HG03521 (cell line): ENCODE measurements at regions not wholly inside any gene's neighbourhood (a gene's known extent, or its start where the extent isn't known, plus 50 kb on each side); places are given as distances from the start of the nearest gene placed in this dataset.
"Not testable (repeated sequence)": the region's sequence is repeated elsewhere in the genome, so short reads cannot be mapped to it uniquely, and the experiment has no call there.

Experiments
- ATAC-seq: cut with Tn5 transposase; IDR thresholded peaks from one replicate; pipeline ENCODE4 v1.9.1; 2021; ENCODE audit warnings: mild to moderate bottlenecking, moderate library complexity; ENCODE audit not compliant: unreplicated experiment

DNA sequence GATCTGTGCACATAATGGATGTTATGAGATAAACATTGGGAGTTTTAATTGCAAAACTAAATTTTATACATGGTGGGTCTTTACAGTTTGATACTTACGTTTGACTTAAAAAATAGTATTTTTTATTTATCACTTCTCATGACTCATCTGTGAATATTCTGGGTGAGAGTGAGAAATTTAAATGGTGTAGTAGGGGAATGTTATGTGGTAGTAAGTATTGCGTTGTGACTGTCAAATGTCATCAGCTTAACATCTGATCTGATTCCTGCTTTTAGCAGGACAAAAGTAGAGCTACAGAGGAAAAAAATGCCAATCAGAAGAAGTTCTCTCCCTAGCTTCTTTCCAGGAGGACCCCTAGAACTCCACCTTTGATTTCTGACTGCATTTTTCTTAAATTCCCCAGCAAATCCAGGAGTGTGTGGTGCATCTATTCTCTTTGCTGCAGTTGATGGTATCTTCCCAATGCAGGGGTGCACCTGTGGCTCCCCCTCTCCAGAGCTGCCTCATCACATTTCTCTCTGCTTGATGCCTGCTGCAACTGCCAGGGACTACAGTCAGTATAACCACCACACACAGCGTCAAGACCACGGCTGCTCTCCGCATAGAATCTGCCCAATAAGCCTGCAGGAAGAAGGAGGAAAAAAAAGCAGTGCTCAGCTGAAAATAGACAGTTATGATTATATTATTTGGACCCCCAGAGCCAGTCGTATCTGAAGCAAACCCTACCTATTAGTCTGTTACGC is 151.3 kb upstream of the THUMPD2 start:
- no peak for ATAC-seq

DNA sequence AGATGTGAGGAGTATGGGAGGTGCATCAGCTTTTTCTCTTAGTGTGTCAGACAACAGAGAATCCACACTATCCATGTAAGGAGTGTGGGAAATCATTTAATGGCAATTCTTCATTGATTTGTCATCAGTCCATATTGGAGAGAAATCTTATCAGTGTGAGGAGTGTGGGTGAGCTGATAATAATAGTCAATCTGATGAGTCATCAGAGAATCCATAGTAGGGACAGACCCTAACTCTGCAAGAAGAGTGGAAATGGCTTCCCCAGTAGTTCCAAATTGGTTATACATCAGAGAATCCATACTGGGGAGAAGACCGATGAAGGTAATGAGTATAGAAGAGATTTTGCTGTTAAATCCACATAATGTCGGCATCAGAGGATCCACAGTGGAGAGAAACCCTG is 150.5 kb upstream of the THUMPD2 start:
- no peak for ATAC-seq

DNA sequence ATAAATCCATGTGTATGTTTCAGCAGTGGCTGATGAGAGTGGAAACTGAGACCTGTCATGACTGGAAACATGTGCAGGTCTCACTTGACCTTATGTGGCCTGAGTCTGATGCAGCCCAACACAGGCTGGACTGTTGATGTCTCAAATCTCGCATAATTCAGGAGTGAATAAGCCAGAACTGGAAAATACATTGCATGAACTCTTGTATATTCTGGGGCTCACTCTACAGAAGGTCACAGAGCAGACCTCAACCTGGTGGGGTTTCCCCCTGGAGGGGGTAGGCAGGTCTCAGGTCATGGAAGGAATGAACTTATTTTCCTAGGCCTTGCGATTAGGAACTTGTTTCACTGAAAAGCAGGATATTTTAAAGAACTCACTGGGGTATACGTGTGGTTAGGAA is 146.3 kb upstream of the THUMPD2 start:
- ATAC-seq = no peak

DNA sequence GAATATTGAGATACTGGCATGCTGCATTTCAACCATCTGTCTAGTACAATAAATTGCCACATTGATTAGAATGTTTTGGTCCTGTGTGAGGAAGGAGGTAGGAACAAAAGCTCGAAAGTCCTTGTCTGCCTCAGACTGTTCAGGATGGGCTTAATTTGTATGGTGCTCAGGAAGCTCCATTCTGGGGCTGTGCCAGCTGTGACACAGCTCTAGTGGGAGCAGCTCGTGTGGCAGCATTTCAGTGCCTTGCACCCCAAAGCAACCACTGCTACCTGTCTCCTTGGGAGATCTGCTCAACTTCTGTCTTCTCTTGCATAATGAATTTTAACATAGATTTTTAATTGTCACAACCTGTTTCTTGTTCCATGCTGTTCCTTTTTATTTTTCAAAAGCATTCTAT is 144.4 kb upstream of the THUMPD2 start:
- no peak for ATAC-seq

DNA sequence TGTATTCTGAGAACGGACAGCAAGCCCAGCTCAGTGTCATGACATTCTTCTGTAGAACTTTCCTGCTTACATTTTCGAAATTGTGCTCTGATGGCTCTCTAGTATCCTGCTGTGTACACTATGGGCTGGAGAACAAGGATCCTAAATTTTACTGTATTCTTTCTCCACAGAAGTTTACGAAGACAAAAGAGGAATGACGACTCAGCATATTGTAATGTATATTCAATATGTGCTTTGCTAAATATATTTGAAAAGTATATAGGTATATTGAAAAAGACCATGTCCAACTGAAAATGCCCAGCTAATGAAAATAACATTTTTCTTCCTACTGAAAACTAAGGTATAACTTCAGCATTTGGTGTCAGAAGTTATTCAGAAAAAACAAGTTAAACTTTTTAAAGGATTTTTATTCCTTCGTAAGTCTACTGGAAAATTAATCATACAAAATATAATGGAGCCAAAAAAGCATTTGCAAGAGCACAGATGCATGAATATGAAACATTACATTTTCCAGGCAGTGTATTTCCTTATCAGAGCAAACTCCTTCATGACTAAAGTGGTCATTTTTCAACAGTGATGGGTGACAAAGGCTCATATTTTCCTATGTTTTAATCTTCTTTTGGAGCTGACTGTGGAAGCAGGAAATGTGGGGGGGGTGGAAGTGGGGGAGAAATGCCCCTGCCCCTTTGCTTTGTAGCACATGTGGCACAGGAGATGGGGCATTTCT is 143.8 kb upstream of the THUMPD2 start:
- no peak for ATAC-seq

DNA sequence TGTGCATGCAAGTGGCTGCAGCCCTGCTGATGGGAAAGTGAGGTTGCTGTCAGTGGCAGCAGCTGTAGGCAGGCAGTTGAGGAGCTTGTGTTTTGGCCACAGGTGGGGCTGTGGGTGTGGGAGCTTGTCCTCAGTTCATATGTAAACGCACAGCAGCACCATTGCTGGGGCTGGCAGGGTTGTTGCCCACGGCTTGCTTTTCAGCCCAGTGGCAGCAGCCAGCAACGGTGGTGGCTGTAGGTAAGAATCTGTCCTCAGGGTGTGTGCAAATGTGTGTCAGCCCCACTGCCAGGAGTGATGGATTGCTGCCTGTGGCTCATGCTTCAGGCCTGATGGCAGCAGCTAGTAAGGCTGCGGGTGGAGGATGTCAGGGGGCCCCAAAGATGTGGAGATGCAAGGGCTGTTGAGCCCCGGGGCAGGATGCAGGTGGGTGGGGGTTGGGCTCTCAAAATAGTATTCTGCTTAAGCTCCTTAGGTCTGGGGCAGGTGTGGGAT is 141.3 kb upstream of the THUMPD2 start:
- no peak for ATAC-seq

DNA sequence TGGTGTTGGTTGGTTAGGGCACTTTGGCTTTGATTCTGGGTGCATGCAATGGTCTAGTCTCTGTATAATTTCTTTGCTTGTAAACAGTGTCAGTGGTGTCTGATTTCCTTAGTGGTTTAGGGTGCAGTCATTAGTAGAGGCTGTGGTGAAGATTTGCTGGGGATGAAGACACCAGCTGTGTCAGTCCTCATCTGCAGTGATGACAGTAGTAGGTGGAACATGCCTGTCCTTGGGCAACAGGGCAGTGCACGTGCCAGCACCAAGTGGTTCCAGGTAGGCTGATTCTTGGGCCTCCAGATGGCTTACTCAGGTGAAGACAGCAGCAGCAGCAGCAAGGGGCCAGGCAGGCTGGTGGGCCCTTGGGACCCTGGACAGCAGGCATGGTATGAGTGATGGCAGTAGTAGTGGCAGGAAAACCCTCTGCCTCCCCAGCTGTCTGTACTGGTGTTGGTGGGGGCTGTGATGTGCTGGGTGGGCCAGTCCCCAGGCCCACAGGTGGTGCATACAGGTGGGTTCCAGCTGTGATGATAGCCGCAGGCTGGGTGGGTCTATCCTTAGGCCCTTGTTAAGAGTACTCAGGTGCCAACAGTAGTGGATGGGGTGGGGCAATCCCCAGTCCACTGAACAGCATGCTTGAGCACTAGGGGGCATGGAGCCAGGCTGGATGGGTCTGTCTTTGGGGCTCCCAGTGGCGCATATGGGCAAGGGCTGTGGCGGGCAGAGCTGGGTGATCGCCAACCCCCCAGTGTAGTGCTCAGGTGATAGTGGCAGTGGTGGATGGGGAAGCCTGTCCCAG is 140.7 kb upstream of the THUMPD2 start:
- no peak for ATAC-seq

DNA sequence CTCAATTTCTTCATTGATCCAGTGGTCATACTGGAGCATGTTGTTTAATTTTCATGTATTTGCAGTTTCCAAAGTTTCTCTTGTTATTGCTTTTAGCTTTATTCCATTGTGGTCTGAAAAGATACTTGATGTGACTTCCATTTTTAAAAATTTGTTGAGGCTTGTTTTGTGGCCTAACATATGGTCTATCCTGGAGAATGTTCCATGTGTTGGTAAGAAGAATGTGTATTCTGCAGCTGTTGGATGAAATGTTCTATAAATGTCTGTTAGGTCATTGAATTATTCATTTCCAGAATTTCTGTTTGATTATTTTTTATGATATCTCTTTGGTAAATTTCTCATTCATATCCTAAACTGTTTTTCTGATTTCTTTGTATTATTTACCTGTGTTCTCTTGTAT is 139.8 kb upstream of the THUMPD2 start:
- no peak for ATAC-seq

DNA sequence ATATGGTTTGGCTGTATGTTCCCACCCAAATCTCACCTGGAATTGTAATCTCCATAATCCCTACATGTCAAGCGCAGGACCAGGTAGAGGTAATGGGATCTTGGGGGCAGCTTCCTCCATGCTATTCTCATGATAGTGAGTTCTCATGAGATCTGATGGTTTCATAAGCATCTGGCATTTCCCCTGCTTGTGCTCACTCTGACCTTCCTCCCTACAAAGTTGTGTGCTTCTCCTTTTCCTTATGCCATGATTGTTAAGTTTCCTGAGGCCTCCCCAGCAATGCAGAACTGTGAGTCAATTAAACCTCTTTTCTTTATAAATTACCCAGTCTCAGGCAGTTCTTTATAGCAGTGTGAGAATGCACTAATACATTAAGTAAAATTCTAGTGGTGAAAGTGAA is 138.3 kb upstream of the THUMPD2 start:
- not testable (repeated sequence) for ATAC-seq

DNA sequence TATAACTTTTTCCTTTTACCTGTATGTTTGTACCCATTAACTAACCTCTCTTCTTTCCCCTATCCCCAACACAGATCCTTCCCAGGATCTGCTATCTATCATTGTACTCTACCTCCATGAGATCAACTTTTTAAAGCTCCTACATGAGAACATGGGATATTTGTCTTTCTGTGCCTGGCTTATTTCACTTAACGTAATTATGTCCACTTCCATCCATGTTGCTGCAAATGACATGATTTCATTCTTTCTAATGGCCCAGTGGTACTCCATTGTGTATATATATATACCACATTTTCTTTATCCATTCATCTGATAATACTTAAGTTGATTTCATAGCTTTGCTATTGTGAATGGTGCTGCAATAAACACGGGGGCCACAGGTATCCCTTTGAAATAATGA is 135.9 kb upstream of the THUMPD2 start:
- ATAC-seq = no peak

DNA sequence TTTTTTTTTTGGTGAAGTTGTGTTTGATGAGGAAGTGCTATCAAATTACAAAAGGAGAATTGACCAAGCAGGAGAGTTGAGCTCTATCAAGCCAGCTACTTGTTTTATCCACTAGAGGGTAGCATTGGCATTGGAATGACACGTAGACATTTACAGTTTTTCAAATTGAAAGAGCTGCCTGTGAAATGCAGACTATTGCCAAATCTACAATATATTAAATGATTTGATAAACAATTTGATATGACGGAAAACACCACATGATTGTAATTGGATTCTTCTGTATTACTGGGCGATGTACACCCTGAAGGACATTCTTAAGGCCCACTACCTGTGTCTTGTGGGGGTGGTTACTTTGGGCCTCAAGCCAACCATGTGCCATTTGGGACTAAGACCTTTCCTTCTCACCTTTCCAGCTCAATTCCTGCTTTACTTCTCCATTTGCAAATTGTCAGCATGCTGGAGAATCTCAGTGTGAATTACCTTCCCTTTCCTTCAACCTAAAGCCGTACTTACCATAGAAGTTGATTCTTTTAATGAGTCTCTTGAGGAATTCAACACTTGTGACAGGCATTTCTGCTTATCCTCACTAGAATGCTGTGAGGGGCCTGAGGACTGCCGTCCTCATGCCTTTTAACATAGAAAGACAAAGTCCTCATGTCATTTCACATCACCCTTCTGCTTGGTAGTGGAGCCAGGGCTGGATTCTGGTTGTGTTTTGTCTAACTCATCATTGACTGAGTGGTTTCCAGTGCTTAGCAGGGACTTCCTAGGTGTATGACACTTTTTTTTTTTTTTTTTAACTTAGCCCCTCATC is 134.8 kb upstream of the THUMPD2 start:
- ATAC-seq = peak; percentile 72

DNA sequence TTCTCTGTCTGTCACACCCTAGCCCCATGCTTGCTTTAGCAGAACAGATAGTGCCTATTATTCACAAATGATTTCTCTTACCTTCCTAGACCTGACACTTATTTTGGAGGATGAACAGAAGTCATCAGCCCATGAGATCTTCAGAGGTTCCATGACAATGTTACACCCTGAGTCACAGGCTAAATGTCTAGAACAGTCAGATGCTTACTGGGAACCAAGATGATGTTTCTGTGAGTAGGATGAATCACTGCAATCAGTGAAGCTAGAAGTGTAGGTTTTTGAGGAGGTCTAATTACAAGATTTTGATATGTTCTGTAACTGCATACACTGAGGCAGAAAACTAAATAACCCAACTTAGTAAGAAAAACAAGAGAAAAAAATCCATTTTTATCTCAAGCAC is 123.0 kb upstream of the THUMPD2 start:
- no peak for ATAC-seq

DNA sequence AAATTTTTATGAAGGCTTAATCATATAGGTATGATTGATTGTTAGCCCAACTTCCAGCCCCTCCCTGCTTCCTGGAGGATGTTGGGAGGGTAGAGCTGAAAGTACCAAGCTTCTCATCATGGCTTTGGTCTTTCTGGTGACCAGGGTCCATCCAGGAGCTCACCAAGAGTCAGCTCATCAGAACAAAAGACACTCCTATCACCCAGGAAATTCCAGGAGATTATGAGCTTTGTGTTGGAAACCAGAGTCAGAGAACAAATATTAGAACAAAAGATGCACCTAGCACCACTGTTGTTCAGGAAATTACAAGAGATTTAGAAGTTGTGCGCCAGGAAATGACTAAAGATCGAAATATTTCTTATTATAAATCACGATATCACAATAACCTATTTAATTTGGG is 119.9 kb upstream of the THUMPD2 start:
- ATAC-seq = no peak

DNA sequence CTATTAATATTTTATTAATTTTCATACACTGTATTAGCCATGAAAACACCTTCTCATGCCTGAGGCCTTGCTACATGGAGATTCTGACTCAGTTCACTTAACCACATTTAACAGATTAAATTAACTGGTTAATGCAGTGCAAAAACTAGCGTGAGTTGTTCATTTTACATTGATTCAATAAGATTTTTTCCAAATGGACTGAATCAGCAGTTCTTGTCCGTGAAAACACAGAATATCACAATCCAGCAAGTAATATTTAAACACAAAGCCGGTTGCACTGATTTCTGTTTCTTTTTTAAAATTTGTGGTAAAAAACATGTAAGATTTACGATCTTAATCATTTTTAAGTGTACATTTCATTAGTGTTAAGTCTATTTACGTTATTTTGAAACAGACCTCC is 118.2 kb upstream of the THUMPD2 start:
- no peak for ATAC-seq

DNA sequence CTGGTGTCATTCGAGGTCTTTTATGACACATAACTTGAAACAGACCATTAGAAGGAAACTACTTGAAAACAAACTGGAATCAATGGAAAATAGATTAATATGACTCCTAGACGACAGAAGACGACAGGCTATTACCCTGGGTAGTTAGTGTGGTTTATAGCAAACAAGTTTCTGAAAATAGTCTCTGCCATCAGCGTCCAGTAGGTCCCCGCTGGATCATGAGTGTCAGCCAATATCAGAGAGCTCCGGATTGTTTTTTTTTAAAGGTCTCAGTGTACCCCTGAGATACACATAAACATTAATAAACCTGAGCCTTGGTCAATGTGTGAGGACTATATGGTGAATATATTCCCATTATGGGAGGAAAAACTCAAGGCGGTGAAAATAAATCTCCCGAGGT is 115.0 kb upstream of the THUMPD2 start:
- no peak for ATAC-seq

DNA sequence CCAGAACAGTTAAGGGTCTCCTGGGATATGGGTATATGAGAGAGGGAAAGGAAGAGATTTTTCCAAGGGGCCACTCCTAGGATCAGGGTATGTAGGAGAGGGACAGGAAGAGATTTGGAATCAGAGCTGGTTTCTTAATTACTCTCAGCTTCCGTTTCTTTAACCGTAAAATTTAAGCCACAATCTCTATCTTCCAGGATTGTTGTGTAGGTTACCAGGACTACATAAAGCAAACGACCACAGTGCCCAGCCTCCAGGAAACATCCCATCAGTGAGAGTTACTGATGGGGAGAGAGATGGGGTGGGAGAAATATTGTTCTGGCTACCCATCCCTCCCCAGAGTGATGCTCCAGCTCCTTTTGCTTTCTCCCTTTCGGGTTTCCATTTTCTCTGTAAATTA is 114.6 kb upstream of the THUMPD2 start:
- ATAC-seq = no peak

DNA sequence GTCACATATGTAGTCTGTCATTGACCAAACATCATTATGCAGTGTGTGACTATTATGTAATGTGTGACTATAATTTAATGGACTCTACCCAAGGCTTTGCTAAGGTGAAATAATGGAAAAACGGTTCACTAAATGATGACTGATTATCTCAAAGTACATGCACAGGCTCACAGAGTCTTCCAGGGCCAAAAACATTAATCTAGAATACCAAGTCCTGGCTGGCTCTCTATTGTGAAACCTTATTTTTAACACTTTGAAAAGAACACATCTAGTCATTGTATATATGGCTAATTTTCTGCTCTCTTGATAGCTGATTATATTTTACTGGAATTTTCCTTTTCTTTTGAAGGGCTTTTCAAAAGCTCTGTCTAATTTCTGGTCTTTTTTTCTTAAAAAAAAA is 102.9 kb upstream of the THUMPD2 start:
- no peak for ATAC-seq

DNA sequence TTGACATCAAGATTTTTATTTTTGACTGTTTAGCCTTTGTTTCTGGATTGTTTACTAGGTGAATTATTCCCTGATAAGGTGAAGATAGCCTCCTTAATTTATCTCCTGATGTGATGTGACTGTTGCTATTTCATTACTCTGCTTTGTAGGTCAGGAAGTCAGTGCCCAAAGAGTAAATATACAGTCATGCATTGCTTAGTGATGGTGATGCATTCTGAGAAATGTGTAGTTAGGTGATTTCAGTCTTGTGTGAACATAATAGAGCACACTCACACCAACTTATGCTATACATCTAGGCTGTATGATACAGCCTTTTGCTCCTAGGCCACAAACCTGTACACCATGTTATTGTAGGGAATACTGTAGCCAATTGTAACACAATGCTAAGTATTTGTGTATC is 102.4 kb upstream of the THUMPD2 start:
- no peak for ATAC-seq

DNA sequence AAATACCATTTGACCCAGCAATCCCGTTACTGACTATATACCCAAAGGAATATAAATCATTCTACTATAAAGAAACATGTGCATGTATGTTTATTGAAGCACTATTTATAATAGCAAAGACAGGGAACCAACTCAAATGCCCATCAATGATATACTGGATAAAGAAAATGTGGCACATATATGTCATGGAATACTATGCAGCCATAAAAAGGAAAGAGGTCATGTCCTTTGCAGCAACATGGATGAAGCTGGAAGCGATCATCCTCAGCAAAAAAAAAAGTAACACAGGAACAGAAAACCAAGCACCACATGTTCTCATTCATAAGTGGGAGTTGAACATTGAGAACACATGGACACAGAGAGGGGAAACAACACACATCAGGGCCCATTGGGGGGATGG is 99.9 kb upstream of the THUMPD2 start:
- not testable (repeated sequence) for ATAC-seq

DNA sequence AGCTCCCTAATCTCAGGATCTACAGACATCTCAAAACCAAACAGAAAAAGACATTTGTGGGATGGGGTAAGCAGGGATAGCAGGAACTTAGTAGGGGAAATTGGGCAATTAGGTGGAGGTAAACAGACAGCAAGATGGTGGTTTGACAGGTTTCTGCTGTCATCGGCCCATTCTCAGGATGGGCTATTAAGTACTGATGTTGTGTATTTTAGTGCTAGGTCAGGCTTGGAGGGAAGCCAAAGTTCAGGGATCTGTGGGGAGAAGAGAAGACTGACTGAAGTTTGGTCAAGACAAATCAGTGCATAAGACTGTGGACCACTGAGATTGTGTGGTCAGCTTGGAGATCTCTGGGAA is 96.8 kb upstream of the THUMPD2 start:
- ATAC-seq = no peak
